Renal cortex interstitium (tissue), 11 donors: ENCODE measurements at regions not wholly inside any gene's neighbourhood (a gene's known extent, or its start where the extent isn't known, plus 50 kb on each side); places are given as distances from the start of the nearest gene placed in this dataset.
"Not testable (repeated sequence)": the region's sequence is repeated elsewhere in the genome, so short reads cannot be mapped to it uniquely, and the experiment has no call there.

Experiments used
- DNase-seq, 11 donors: peaks; one replicate each; pipeline ENCODE4 v3.0.0-alpha.2; 2013; ENCODE audit warnings: low read depth in 9 of 11, low spot score in 4 of 11; ENCODE audit errors: extremely low read depth in 1 of 11

GRCh38 chr3:139261754-139262586 is 81.8 kb upstream of the MRPS22 start:
- DNase-seq, result no peak

GRCh38 chr3:139263798-139264197 is 80.0 kb upstream of the MRPS22 start:
- DNase-seq, result no peak

- no peak for DNase-seq
Measured at GRCh38 chr3:139264375-139264774, 79.4 kb upstream of the MRPS22 start.

GRCh38 chr3:139265131-139266016 is 78.4 kb upstream of the MRPS22 start:
- no peak for DNase-seq

GRCh38 chr3:139267300-139268246 is 76.2 kb upstream of the MRPS22 start:
- DNase-seq, result no peak

- DNase-seq, result no peak
Measured at GRCh38 chr3:139269984-139270383, 73.8 kb upstream of the MRPS22 start.

GRCh38 chr3:139270652-139271051 is 73.2 kb upstream of the MRPS22 start:
- DNase-seq, result not testable (repeated sequence)

- DNase-seq, result no peak
Measured at GRCh38 chr3:139280027-139280671, 63.7 kb upstream of the MRPS22 start.

GRCh38 chr3:139281096-139281495 is 62.7 kb upstream of the MRPS22 start:
- no peak for DNase-seq

GRCh38 chr3:139281522-139282196 is 62.2 kb upstream of the MRPS22 start:
- no peak for DNase-seq

- no peak for DNase-seq
Measured at GRCh38 chr3:139283301-139283700, 60.5 kb upstream of the MRPS22 start.

- no peak for DNase-seq
Measured at GRCh38 chr3:139284221-139284620, 59.6 kb upstream of the MRPS22 start.

- DNase-seq, result no peak
Measured at GRCh38 chr3:139285691-139286090, 58.1 kb upstream of the MRPS22 start.

GRCh38 chr3:139286241-139286640 is 57.6 kb upstream of the MRPS22 start:
- DNase-seq, result no peak

- no peak for DNase-seq
Measured at GRCh38 chr3:139286825-139287224, 57.0 kb upstream of the MRPS22 start.

- DNase-seq, result no peak
Measured at GRCh38 chr3:139287557-139287956, 56.3 kb upstream of the MRPS22 start.

- DNase-seq, result no peak
Measured at GRCh38 chr3:139288266-139288821, 55.5 kb upstream of the MRPS22 start.
